Ishikawa (cell line): ENCODE measurements at regions not wholly inside any gene's neighbourhood (a gene's known extent, or its start where the extent isn't known, plus 50 kb on each side); places are given as distances from the start of the nearest gene placed in this dataset.

Experiments
- CEBPB ChIP-seq: IDR thresholded peaks from 2 replicates; pipeline ENCODE4 v1.6.1; 2012
- CREB1 ChIP-seq: IDR thresholded peaks from 2 replicates; pipeline ENCODE4 v1.6.1; 2012; ENCODE audit warnings: low read depth
- EGR1 ChIP-seq: IDR thresholded peaks from 2 replicates; pipeline ENCODE4 v1.6.1; 2012
- EP300 ChIP-seq: IDR thresholded peaks from 2 replicates; pipeline ENCODE4 v1.6.1; 2012; ENCODE audit warnings: borderline replicate concordance
- FOXM1 ChIP-seq: IDR thresholded peaks from 2 replicates; pipeline ENCODE4 v1.6.1; 2012; ENCODE audit warnings: low read depth, borderline replicate concordance
- NFIC ChIP-seq: IDR thresholded peaks from 2 replicates; pipeline ENCODE4 v1.6.1; 2012
- RAD21 ChIP-seq: IDR thresholded peaks from 2 replicates; pipeline ENCODE4 v1.6.1; 2012; ENCODE audit warnings: low read depth
- TAF1 ChIP-seq: IDR thresholded peaks from 2 replicates; pipeline ENCODE4 v1.6.1; 2012; ENCODE audit warnings: low read depth, mild to moderate bottlenecking
- TCF12 ChIP-seq: IDR thresholded peaks from 2 replicates; pipeline ENCODE4 v1.6.1; 2012; ENCODE audit warnings: low read depth
- TEAD4 ChIP-seq: IDR thresholded peaks from 2 replicates; pipeline ENCODE4 v1.6.1; 2012
- YY1 ChIP-seq: IDR thresholded peaks from 2 replicates; pipeline ENCODE4 v1.6.1; 2012; ENCODE audit warnings: low read depth
- ZBTB7A ChIP-seq: IDR thresholded peaks from 2 replicates; pipeline ENCODE4 v1.6.1; 2012; ENCODE audit warnings: low read depth
- TF ChIP-seq, protein P1 (sequence below): IDR thresholded peaks from 2 replicates; pipeline ENCODE4 v1.6.1; 2012; ENCODE audit warnings: low read depth, mild to moderate bottlenecking
- TF ChIP-seq, protein P2 (sequence below): IDR thresholded peaks from 2 replicates; pipeline ENCODE4 v1.6.1; 2012
- TF ChIP-seq, protein P3 (sequence below): IDR thresholded peaks from 2 replicates; pipeline ENCODE4 v1.6.1; 2012

DNA sequence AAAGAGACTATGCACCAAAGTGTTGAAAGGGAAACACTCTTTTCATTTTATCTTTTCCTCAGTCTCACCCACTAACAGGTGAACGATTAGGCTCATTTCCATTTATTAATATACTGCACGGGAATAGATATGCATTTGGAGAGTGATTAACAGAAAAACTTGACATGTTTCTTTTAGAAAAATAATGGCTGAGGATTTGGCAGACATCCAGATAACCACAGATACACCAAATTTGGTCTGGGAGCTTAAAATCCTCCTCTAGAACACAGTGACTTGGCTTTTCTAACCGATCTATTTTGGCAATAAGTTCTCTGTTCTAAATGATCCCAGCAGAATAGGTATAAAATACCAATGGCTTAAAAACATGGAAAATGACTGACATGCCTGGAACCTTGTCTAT, 459.3 kb upstream of the SGO1 start:
- TF ChIP-seq ZBTB7A (no peak), EP300 (no peak), YY1 (no peak), EGR1 (no peak), FOXM1 (no peak), TCF12 (no peak), TAF1 (no peak), RAD21 (no peak), CEBPB (no peak), NFIC (no peak), CREB1 (no peak)
- TF ChIP-seq, protein P1, sequence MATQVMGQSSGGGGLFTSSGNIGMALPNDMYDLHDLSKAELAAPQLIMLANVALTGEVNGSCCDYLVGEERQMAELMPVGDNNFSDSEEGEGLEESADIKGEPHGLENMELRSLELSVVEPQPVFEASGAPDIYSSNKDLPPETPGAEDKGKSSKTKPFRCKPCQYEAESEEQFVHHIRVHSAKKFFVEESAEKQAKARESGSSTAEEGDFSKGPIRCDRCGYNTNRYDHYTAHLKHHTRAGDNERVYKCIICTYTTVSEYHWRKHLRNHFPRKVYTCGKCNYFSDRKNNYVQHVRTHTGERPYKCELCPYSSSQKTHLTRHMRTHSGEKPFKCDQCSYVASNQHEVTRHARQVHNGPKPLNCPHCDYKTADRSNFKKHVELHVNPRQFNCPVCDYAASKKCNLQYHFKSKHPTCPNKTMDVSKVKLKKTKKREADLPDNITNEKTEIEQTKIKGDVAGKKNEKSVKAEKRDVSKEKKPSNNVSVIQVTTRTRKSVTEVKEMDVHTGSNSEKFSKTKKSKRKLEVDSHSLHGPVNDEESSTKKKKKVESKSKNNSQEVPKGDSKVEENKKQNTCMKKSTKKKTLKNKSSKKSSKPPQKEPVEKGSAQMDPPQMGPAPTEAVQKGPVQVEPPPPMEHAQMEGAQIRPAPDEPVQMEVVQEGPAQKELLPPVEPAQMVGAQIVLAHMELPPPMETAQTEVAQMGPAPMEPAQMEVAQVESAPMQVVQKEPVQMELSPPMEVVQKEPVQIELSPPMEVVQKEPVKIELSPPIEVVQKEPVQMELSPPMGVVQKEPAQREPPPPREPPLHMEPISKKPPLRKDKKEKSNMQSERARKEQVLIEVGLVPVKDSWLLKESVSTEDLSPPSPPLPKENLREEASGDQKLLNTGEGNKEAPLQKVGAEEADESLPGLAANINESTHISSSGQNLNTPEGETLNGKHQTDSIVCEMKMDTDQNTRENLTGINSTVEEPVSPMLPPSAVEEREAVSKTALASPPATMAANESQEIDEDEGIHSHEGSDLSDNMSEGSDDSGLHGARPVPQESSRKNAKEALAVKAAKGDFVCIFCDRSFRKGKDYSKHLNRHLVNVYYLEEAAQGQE, result no peak
- TF ChIP-seq, protein P2, sequence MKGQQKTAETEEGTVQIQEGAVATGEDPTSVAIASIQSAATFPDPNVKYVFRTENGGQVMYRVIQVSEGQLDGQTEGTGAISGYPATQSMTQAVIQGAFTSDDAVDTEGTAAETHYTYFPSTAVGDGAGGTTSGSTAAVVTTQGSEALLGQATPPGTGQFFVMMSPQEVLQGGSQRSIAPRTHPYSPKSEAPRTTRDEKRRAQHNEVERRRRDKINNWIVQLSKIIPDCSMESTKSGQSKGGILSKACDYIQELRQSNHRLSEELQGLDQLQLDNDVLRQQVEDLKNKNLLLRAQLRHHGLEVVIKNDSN, result no peak
- TF ChIP-seq, protein P3, sequence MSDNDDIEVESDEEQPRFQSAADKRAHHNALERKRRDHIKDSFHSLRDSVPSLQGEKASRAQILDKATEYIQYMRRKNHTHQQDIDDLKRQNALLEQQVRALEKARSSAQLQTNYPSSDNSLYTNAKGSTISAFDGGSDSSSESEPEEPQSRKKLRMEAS, result no peak

DNA sequence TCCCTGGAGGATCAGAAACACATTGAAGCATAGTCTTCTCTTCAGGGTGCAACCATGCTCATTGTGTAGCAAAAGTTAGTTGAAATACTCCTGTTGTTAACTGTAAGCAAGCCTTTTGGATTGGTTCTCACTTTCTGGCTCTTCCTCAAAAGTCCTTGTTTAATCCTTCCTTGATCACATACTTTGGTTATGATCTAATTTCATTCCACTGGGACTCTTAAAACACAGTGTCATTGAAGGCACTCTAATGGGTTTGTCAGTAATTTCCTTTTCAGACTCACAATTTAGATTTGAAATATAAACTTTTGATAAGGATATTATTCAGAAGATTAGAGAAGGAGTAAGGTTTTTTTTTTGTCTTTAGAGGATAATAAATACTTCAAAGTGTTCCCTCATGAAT, 451.7 kb upstream of the SGO1 start:
- no peak for TF ChIP-seq TEAD4
- TF ChIP-seq EP300, result no peak
- no peak for TF ChIP-seq ZBTB7A
- TF ChIP-seq TAF1, result no peak
- TF ChIP-seq TCF12, result no peak
- TF ChIP-seq, protein P1, result no peak

DNA sequence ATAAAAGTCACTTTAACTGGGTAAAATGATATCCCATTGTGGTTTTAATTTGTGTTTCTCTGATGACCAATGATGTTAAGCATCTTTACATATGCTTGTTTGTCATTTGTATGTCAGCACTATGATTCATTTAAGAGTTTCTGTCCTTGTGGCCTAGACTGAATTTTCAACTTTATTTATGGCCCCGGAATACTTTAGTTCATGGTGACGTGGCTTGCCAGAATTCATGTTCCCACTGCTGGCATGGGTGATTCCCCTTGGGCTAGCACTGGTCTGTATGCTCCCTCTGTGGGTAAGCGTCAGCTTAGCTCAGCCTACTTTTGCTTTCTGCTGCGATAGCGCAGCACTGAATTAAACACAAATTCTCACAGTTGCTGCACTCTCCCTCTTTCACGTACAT, 436.3 kb upstream of the SGO1 start:
- TF ChIP-seq TEAD4 (no peak), ZBTB7A (no peak), YY1 (no peak), TAF1 (no peak), NFIC (no peak), FOXM1 (no peak), EGR1 (no peak), CEBPB (no peak), TCF12 (no peak)
- TF ChIP-seq, protein P1, result no peak
- TF ChIP-seq, protein P3, result no peak

DNA sequence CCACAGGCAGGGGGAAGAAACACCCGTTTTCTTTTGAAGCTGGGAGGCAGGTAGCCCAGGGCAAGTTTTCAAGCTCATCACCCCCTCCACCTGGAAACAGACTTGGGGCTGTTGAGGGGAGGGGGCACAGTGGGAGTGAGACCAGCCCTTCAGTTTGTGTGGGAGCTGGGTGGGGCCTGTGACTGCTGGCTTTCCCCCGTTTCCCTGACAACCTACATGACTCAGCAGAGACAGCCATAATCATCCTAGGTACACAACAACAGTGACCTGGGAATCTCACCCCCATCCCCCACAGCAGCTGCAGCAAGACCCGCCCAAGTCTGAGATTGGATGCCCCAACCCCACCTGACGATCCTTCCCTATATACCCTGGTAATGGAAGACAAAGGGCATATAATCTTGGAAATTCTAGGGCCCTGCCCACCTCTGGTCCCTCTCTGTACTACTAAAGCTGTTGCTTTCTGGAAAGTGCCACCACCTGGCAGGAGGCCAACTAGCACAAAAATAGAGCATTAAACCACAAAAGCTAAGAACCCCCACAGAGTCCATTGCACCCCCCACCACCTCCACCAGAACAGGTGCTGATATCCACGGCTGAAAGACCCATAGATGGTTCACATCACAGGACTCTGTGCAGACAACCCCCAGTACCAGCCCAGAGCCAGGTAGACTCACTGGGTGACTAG, 422.2 kb upstream of the SGO1 start:
- TF ChIP-seq CEBPB (no peak), NFIC (no peak), TEAD4 (no peak), RAD21 (no peak), CREB1 (no peak), EP300 (no peak), TAF1 (no peak), TCF12 (no peak), FOXM1 (no peak), ZBTB7A (no peak)
- TF ChIP-seq, protein P3, result no peak
- TF ChIP-seq, protein P2, result no peak
- TF ChIP-seq, protein P1, result no peak
